Fibroblast of lung (primary cell): ENCODE measurements at regions not wholly inside any gene's neighbourhood (a gene's known extent, or its start where the extent isn't known, plus 50 kb on each side); places are given as distances from the start of the nearest gene placed in this dataset.

Source experiments
- DNase-seq, 2 donors: peaks; one replicate each; pipeline versions ENCODE4 v3.0.0 to v3.0.0-alpha.2; 2010; ENCODE audit warnings: low read depth in 2 of 2
- H2AFZ ChIP-seq: 2 replicates; pipeline ENCODE4 v1.5.1; 2012; ENCODE audit warnings: low read length, control low read depth, inconsistent platforms
- H3K27ac ChIP-seq: 2 replicates; pipeline ENCODE4 v1.5.1; 2011; ENCODE audit warnings: low read length, control low read depth; ENCODE audit not compliant: insufficient read depth
- H3K27me3 ChIP-seq: 2 replicates; pipeline ENCODE4 v1.5.1; 2011; ENCODE audit warnings: mild to moderate bottlenecking, low read length; ENCODE audit not compliant: control insufficient read depth, insufficient read depth
- H3K36me3 ChIP-seq: 2 replicates; pipeline ENCODE4 v1.5.1; 2011; ENCODE audit warnings: low read length; ENCODE audit not compliant: control insufficient read depth, insufficient read depth
- H3K4me1 ChIP-seq: 2 replicates; pipeline ENCODE4 v1.5.1; 2011; ENCODE audit warnings: low read length; ENCODE audit not compliant: control insufficient read depth, insufficient read depth; ENCODE audit errors: extremely low read depth
- H3K4me2 ChIP-seq: 2 replicates; pipeline ENCODE4 v1.5.1; 2011; ENCODE audit warnings: low read length, control low read depth; ENCODE audit not compliant: insufficient read depth; ENCODE audit errors: extremely low read depth
- H3K4me3 ChIP-seq, 4 experiments: fragments of 200-600 bp in 1 of 4; sonication (generic) in 1 of 4; replicated peaks in 1 of 4; 2 replicates each; pipeline ENCODE4 v1.5.1; 2011 to 2016; ENCODE audit warnings: low read length in 4 of 4, low read depth in 3 of 4, mild to moderate bottlenecking in 3 of 4, control low read depth in 2 of 4, inconsistent platforms in 1 of 4, mixed read lengths in 1 of 4; ENCODE audit not compliant: insufficient read depth in 1 of 4; ENCODE audit errors: control extremely low read depth in 1 of 4
- H3K79me2 ChIP-seq: 2 replicates; pipeline ENCODE4 v1.5.1; 2012; ENCODE audit warnings: mild to moderate bottlenecking, low read length, inconsistent platforms; ENCODE audit not compliant: control insufficient read depth, insufficient read depth
- H3K9ac ChIP-seq: 2 replicates; pipeline ENCODE4 v1.5.1; 2011; ENCODE audit warnings: mild to moderate bottlenecking, low read length, control low read depth; ENCODE audit not compliant: insufficient read depth
- H3K9me3 ChIP-seq: 2 replicates; pipeline ENCODE4 v1.5.1; 2012; ENCODE audit warnings: low read depth, low read length; ENCODE audit not compliant: control insufficient read depth, insufficient read depth
- H4K20me1 ChIP-seq: 2 replicates; pipeline ENCODE4 v1.5.1; 2011; ENCODE audit warnings: low read length; ENCODE audit not compliant: control insufficient read depth, insufficient read depth; ENCODE audit errors: extremely low read depth
- EZH2 ChIP-seq: IDR thresholded peaks from 2 replicates; pipeline ENCODE4 v1.5.1; 2012; ENCODE audit warnings: low read length, control low read depth, mild to moderate bottlenecking; ENCODE audit errors: missing control alignments
- TF ChIP-seq, protein P1 (sequence below), 2 donors: IDR thresholded peaks in 1 of 2; conservative IDR thresholded peaks in 1 of 2; 1 replicate in 1 of 2; 2 replicates in 1 of 2; pipeline ENCODE4 v1.5.1; 2011 to 2012; ENCODE audit warnings: low read length in 2 of 2, control low read depth in 1 of 2, inconsistent platforms in 1 of 2, low read depth in 1 of 2, mild to moderate bottlenecking in 1 of 2

DNA sequence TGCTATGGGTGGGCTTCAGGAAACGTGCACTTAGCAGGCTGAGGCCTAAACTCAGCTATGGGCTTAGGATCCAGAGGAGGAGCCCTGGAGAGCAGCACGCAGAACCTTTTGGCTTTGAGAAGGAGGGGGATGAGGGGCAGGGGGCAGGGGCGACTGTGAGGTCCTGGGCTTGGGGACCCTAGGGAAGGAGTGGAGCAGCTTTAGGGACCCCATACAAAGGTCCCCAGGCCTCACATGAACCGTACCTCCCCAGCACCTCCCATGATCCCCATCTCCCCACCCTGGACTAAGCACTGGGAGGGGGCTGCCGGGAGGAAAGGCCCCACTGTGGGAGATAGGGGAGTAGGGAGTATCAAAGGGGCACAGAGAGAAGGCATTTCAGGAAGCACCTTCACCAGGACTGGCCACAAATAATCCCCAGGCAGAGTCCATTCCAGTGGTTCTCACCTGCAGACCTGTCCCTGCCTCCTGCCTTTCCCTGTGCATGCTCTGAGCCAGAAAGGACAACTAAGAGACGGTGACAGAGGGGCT is 62.0 kb upstream of the KLF13 start:
- DNase-seq, result no peak
- H2AFZ ChIP-seq, result no peak overlapping the region

DNA sequence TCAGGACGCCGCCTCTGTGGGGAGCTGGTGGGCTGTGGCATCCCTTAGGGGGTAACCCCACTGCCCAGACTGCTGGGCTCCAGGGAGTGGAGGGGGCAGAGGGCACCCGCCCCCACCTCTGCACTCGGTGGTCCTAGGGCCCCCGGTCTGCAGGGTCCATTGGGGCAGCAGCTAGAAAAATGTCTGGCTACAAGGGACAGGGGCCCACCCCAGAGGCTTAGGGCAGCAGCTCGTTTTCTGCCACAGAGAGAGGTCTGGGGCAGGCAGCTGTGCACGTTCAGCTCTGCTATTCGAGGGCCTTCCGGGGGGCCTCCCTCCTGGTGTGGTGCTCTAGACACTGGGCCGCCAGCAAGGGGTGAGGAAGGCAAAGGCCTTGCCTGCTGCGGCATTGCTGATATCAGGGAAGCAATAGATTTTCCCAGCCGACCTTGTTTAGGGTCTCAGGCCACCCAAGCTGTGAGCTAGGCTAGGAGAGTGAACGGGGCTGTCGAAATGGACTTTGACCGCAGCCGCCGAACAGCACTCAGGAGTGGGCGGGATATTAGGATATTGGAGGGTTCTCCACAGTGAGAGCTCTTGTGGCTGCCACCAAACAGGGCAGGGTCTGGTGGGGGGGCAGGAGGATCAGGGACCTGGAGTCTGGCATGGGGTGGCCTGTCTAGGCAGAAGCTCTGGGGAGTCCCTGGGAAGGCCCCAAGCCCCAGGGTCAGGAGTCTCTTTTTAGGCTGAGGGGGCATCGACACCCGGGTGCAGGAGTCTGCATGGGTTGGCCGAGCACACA is 61.4 kb upstream of the KLF13 start:
- no peak for DNase-seq
- H3K27me3 ChIP-seq, result no peaks in the 10 kb centered on the region
- TF ChIP-seq, protein P1, sequence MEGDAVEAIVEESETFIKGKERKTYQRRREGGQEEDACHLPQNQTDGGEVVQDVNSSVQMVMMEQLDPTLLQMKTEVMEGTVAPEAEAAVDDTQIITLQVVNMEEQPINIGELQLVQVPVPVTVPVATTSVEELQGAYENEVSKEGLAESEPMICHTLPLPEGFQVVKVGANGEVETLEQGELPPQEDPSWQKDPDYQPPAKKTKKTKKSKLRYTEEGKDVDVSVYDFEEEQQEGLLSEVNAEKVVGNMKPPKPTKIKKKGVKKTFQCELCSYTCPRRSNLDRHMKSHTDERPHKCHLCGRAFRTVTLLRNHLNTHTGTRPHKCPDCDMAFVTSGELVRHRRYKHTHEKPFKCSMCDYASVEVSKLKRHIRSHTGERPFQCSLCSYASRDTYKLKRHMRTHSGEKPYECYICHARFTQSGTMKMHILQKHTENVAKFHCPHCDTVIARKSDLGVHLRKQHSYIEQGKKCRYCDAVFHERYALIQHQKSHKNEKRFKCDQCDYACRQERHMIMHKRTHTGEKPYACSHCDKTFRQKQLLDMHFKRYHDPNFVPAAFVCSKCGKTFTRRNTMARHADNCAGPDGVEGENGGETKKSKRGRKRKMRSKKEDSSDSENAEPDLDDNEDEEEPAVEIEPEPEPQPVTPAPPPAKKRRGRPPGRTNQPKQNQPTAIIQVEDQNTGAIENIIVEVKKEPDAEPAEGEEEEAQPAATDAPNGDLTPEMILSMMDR (conservative IDR thresholded peaks at IDR 0.05 in 1 of 2, IDR thresholded peaks at IDR 0.05 in 1 of 2; ENCODE audit: low read depth in 1 of 2, low read length in 2 of 2), result no peak
- no peak for TF ChIP-seq EZH2
- no peak overlapping the region for H3K27ac ChIP-seq
- no peaks in the 10 kb centered on the region for H3K36me3 ChIP-seq
- H3K79me2 ChIP-seq, result no peaks in the 10 kb centered on the region
- no peak overlapping the region for H3K9ac ChIP-seq
- H2AFZ ChIP-seq, result no peak overlapping the region
- H3K4me1 ChIP-seq, result no peaks in the 10 kb centered on the region
- H3K9me3 ChIP-seq, result no peaks in the 10 kb centered on the region
- H4K20me1 ChIP-seq, result peaks cover 1% of the 10 kb centered on the region
- no peak overlapping the region for H3K4me3 ChIP-seq
- H3K4me2 ChIP-seq, result no peak overlapping the region

More for the DNA sequence above, 62.0 kb upstream of the KLF13 start:
- Histone ChIP-seq H3K4me2 (no peak overlapping the region), H3K79me2 (no peaks in the 10 kb centered on the region), H3K36me3 (no peaks in the 10 kb centered on the region), H4K20me1 (no peaks in the 10 kb centered on the region), H3K9ac (no peak overlapping the region), H3K27ac (no peak overlapping the region), H3K4me3 (no peak overlapping the region), H3K27me3 (no peaks in the 10 kb centered on the region), H3K9me3 (no peaks in the 10 kb centered on the region), H3K4me1 (no peaks in the 10 kb centered on the region)
- no peak for TF ChIP-seq EZH2
- TF ChIP-seq, protein P1 (conservative IDR thresholded peaks at IDR 0.05 in 1 of 2, IDR thresholded peaks at IDR 0.05 in 1 of 2; ENCODE audit: low read depth in 1 of 2, low read length in 2 of 2), result no peak

DNA sequence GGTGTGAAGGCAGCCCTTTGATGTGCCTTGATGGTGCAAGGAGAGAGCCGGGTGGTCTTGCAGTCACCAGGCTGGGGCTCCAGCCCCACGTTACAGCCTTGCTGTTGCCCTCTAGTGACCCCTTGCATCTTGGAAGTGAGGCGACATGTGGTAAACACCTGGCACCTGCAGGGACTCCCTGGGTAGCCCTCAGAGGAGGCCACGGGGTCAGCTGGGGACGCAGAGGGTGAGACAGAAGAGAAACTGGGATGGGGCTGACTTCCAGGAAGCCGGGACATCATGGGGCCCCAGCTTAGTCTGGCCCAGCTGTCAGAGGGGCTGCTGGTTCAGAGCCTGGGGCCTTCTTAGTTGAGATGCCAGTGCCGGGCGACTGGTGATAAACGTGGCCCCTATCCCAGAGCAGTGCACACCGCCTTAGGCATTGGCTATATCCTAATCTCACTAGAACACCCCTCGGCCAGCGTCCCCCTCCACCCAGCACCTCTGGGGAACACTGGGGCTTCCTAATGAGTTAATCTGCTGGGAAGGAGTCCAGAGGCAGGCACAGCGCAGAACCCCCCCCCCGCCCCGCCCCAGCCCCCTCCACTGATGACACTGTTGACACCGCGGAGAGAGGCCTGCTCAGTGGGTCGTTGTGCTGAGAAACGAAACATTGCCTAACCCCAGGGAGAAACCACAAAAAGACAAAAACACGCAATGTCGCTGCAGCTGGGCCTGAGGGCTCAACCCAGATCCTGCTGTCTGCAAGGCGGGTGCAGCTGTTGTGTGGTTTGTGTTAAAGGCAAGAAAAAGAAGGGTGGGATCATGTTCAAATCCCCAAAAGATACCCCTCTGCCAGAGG is 60.5 kb upstream of the KLF13 start:
- Histone ChIP-seq H3K9ac (no peak overlapping the region), H3K4me3 (no peak overlapping the region), H3K79me2 (no peaks in the 10 kb centered on the region), H3K27me3 (no peaks in the 10 kb centered on the region), H4K20me1 (peaks cover 1% of the 10 kb centered on the region), H2AFZ (no peak overlapping the region), H3K4me1 (no peaks in the 10 kb centered on the region), H3K9me3 (no peaks in the 10 kb centered on the region), H3K36me3 (no peaks in the 10 kb centered on the region), H3K4me2 (no peak overlapping the region), H3K27ac (no peak overlapping the region)
- DNase-seq, result peak in 1 of 2 donors; percentile 38
- no peak for TF ChIP-seq EZH2
